Transverse colon (tissue), 4 donors: ENCODE measurements at regions not wholly inside any gene's neighbourhood (a gene's known extent, or its start where the extent isn't known, plus 50 kb on each side); places are given as distances from the start of the nearest gene placed in this dataset.

Experiments used
- POLR2A ChIP-seq: fragments of 450-650 bp; IDR thresholded peaks from one replicate; pipeline ENCODE4 v1.6.1; 2016; ENCODE audit warnings: antibody characterized with exemption, mild to moderate bottlenecking, moderate library complexity
- POLR2AphosphoS5 ChIP-seq, 3 donors: sonication (generic); formaldehyde crosslinking; IDR thresholded peaks; one replicate each; pipeline ENCODE4 v1.6.1; 2016; ENCODE audit warnings: antibody characterized with exemption in 3 of 3
- TF ChIP-seq, protein P1 (sequence below), 5 experiments: fragments of 200-600 bp in 3 of 5; fragments of 450-650 bp in 2 of 5; sonication (generic) in 3 of 5; IDR thresholded peaks; 1 replicate in 2 of 5; 2 replicates in 3 of 5; pipeline ENCODE4 v1.5.1; 2016 to 2017; ENCODE audit warnings: antibody characterized with exemption in 5 of 5, inconsistent platforms in 3 of 5, mild to moderate bottlenecking in 2 of 5, moderate library complexity in 1 of 5

- TF ChIP-seq, protein P1, sequence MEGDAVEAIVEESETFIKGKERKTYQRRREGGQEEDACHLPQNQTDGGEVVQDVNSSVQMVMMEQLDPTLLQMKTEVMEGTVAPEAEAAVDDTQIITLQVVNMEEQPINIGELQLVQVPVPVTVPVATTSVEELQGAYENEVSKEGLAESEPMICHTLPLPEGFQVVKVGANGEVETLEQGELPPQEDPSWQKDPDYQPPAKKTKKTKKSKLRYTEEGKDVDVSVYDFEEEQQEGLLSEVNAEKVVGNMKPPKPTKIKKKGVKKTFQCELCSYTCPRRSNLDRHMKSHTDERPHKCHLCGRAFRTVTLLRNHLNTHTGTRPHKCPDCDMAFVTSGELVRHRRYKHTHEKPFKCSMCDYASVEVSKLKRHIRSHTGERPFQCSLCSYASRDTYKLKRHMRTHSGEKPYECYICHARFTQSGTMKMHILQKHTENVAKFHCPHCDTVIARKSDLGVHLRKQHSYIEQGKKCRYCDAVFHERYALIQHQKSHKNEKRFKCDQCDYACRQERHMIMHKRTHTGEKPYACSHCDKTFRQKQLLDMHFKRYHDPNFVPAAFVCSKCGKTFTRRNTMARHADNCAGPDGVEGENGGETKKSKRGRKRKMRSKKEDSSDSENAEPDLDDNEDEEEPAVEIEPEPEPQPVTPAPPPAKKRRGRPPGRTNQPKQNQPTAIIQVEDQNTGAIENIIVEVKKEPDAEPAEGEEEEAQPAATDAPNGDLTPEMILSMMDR (IDR thresholded peaks at IDR 0.05) = no peak
- TF ChIP-seq POLR2AphosphoS5 (IDR thresholded peaks at IDR 0.05) (no peak), POLR2A (no peak)
These were observed 55.5 kb downstream of the ADRA2C start for GRCh38 chr4:3821580-3822229.
